ENCODE measurements at regions not wholly inside any gene's neighbourhood (a gene's known extent, or its start where the extent isn't known, plus 50 kb on each side); places are given as distances from the start of the nearest gene placed in this dataset.

GRCh38 chr5:58403822-58404433, 56.0 kb downstream of the PLK2 start:
- no peak for DNase-seq (ENCODE audit: extremely low read depth, low read depth, low spot score)

- no peak for DNase-seq (ENCODE audit: extremely low read depth, low read depth, low spot score)
Measured at GRCh38 chr5:58401701-58402100, 58.2 kb downstream of the PLK2 start.

GRCh38 chr5:58400737-58401136, 59.1 kb downstream of the PLK2 start:
- no peak for DNase-seq (ENCODE audit: extremely low read depth, low read depth, low spot score)

GRCh38 chr5:58399951-58400350, 59.9 kb downstream of the PLK2 start:
- DNase-seq (ENCODE audit: extremely low read depth, low read depth, low spot score) = no peak

- DNase-seq (ENCODE audit: extremely low read depth, low read depth, low spot score) = no peak
Measured at GRCh38 chr5:58394339-58394738, 65.5 kb downstream of the PLK2 start.

GRCh38 chr5:58393716-58394115, 66.2 kb downstream of the PLK2 start:
- no peak for DNase-seq (ENCODE audit: extremely low read depth, low read depth, low spot score)

GRCh38 chr5:58392496-58392895, 67.4 kb downstream of the PLK2 start:
- no peak for DNase-seq (ENCODE audit: extremely low read depth, low read depth, low spot score)

- DNase-seq (ENCODE audit: extremely low read depth, low read depth, low spot score) = no peak
Measured at GRCh38 chr5:58383448-58383847, 76.4 kb downstream of the PLK2 start.

GRCh38 chr5:58382131-58382534, 77.8 kb downstream of the PLK2 start:
- DNase-seq (ENCODE audit: extremely low read depth, low read depth, low spot score) = no peak

- DNase-seq (ENCODE audit: extremely low read depth, low read depth, low spot score) = no peak
Measured at GRCh38 chr5:58381566-58381965, 78.3 kb downstream of the PLK2 start.

- DNase-seq (ENCODE audit: extremely low read depth, low read depth, low spot score) = no peak
Measured at GRCh38 chr5:58380655-58381054, 79.2 kb downstream of the PLK2 start.

- peak; percentile 12 for DNase-seq (ENCODE audit: extremely low read depth, low read depth, low spot score)
Measured at GRCh38 chr5:58378613-58379390, 81.1 kb downstream of the PLK2 start.

GRCh38 chr5:58370606-58371005, 89.3 kb downstream of the PLK2 start:
- no peak for DNase-seq (ENCODE audit: extremely low read depth, low read depth, low spot score)

- no peak for DNase-seq (ENCODE audit: extremely low read depth, low read depth, low spot score)
Measured at GRCh38 chr5:58369513-58370190, 90.2 kb downstream of the PLK2 start.

- no peak for DNase-seq (ENCODE audit: extremely low read depth, low read depth, low spot score)
Measured at GRCh38 chr5:58366461-58366860, 93.4 kb downstream of the PLK2 start.

- no peak for DNase-seq (ENCODE audit: extremely low read depth, low read depth, low spot score)
Measured at GRCh38 chr5:58365791-58366190, 94.1 kb downstream of the PLK2 start.

GRCh38 chr5:58363461-58364249, 96.2 kb downstream of the PLK2 start:
- no peak for DNase-seq (ENCODE audit: extremely low read depth, low read depth, low spot score)

- no peak for DNase-seq (ENCODE audit: extremely low read depth, low read depth, low spot score)
Measured at GRCh38 chr5:58362135-58362534, 97.8 kb downstream of the PLK2 start.

- no peak for DNase-seq (ENCODE audit: extremely low read depth, low read depth, low spot score)
Measured at GRCh38 chr5:58360794-58361193, 99.1 kb downstream of the PLK2 start.

- no peak for DNase-seq (ENCODE audit: extremely low read depth, low read depth, low spot score)
Measured at GRCh38 chr5:58359981-58360380, 99.9 kb downstream of the PLK2 start.

- DNase-seq (ENCODE audit: extremely low read depth, low read depth, low spot score) = no peak
Measured at GRCh38 chr5:58358501-58359178, 101.2 kb downstream of the PLK2 start.
